LNCAP (cell line): ENCODE measurements at regions not wholly inside any gene's neighbourhood (a gene's known extent, or its start where the extent isn't known, plus 50 kb on each side); places are given as distances from the start of the nearest gene placed in this dataset.

Source experiments
- TF ChIP-seq, protein P1 (sequence below): fragments of 450-650 bp; IDR thresholded peaks from 2 replicates; pipeline ENCODE4 v1.5.1; 2017; ENCODE audit warnings: mild to moderate bottlenecking

DNA sequence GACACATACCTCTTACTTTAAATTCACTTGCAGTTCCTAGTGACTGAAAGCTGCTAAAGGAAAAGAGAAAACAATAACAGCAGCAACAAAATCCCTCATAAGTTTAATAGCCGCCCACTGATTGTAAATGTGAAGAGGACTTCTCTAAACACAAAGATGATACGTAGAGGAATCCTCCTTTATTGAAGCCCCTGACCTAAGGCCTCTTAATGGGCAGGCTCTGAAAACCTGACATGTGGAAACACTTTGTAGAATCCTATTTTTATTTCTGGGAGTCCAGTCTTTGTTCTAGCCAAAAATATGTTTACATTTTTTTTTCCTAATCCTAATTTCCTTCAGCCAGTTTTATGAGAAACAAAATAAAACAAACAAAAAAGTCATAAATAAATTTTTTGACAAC lies 1277.7 kb upstream of the CELF4 start:
- TF ChIP-seq, protein P1, sequence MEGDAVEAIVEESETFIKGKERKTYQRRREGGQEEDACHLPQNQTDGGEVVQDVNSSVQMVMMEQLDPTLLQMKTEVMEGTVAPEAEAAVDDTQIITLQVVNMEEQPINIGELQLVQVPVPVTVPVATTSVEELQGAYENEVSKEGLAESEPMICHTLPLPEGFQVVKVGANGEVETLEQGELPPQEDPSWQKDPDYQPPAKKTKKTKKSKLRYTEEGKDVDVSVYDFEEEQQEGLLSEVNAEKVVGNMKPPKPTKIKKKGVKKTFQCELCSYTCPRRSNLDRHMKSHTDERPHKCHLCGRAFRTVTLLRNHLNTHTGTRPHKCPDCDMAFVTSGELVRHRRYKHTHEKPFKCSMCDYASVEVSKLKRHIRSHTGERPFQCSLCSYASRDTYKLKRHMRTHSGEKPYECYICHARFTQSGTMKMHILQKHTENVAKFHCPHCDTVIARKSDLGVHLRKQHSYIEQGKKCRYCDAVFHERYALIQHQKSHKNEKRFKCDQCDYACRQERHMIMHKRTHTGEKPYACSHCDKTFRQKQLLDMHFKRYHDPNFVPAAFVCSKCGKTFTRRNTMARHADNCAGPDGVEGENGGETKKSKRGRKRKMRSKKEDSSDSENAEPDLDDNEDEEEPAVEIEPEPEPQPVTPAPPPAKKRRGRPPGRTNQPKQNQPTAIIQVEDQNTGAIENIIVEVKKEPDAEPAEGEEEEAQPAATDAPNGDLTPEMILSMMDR = no peak

DNA sequence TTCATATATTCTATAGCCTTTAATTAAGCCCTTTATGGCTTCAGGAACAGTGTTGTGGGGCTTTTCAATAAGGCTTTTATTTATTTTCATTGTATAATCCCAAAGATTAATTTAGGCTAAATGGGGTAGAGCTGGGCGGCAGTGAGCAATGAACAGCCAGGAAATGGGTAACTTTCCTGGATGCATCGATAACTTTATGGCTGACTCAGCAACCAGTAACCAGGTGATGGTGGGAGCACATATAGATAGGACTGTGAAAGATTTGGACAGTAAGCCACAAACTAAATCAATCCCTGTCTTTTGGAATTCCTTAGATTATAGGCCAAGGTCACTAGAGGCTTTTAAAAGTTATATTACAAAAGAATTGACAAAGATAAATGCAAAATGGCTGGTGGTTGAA lies 1260.6 kb upstream of the CELF4 start:
- TF ChIP-seq, protein P1 = no peak

DNA sequence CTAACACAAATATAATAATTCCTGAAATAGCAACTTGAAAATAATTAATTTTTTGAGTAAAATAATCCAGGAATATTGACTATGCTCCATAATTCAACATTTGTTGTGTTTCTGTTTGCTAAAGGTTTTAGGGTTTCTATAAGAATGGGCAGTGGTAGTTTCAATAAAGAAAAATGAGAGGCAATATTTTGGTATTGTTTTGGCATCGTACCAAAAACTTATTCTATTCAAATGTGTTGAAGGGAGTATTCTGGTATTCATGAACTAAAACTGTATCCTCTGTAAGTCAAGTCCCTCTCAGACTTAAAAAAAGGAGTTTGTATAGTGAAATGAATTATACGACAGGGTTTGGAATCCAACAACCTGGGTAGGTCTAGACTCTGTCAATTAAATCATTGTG lies 1245.6 kb upstream of the CELF4 start:
- TF ChIP-seq, protein P1 = no peak

DNA sequence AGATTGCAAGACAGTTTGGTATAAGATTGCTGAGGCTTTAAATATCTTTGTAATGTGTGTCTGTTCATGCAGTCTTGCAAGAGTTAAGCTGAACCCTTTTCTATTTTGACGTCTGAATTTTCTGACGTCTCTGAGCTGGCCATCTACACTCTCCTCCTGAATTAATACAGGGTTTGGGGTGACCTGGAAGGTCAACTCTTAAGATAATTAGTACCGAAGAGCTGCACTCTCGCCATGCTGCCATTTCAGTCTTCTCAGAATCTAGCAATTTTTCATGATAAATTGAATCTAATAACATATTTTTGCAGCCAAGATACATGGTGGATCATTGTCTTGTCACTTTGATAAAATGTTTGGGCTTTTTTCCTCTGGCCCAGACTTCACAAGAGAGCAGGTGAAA lies 1245.2 kb upstream of the CELF4 start:
- TF ChIP-seq, protein P1 = no peak

GRCh38 chr18:38807915-38808314 lies 1242.3 kb upstream of the CELF4 start:
- TF ChIP-seq, protein P1 = no peak

DNA sequence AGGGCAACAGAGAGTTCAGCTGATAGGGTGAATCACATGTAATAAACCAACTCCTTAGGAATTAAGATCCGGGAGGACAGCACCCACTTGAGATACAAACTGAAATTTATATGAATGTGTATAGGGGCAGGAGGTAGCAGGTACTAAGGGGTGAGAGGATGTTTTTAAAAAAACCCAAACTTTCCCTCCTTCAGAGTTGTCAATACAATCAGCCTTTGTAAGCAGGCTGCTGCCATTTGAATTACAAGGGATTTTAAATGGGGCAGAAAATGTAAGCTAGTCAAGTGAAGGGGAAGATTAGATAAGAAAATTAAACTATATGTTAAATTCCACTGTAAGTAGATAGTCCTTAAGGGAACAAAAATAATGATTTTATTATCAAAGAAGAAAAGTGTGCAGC lies 1239.7 kb upstream of the CELF4 start:
- TF ChIP-seq, protein P1 = no peak

GRCh38 chr18:38801640-38802039 lies 1236.0 kb upstream of the CELF4 start:
- TF ChIP-seq, protein P1 = no peak

- TF ChIP-seq, protein P1 = no peak
Observed at GRCh38 chr18:38796762-38797161, 1231.2 kb upstream of the CELF4 start.
